ENCODE measurements at regions not wholly inside any gene's neighbourhood (a gene's known extent, or its start where the extent isn't known, plus 50 kb on each side); places are given as distances from the start of the nearest gene placed in this dataset.

- no peak overlapping the region for H3K9ac ChIP-seq (ENCODE audit: low read depth, low read length, poor library complexity, severe bottlenecking)
- H3K4me3 ChIP-seq (ENCODE audit: low read length, poor library complexity, severe bottlenecking): no peak overlapping the region
- no peak for TF ChIP-seq EZH2phosphoT487 (IDR thresholded peaks at IDR 0.05; ENCODE audit: borderline replicate concordance)
- no peak for TF ChIP-seq CTCF (conservative IDR thresholded peaks at IDR 0.05; ENCODE audit: low read length)
- no peaks in the 10 kb centered on the region for H4K20me1 ChIP-seq (ENCODE audit: insufficient read depth, low read length, poor library complexity, severe bottlenecking)
- no peaks in the 10 kb centered on the region for H3F3A ChIP-seq (ENCODE audit: low read depth)
- no peaks in the 10 kb centered on the region for H3K27me3 ChIP-seq (ENCODE audit: insufficient read depth, low read length, poor library complexity, severe bottlenecking)
- H3K79me2 ChIP-seq (ENCODE audit: insufficient read depth, low read length): no peaks in the 10 kb centered on the region
- H3K36me3 ChIP-seq (ENCODE audit: insufficient read depth, low read length): no peaks in the 10 kb centered on the region
- H2AFZ ChIP-seq (ENCODE audit: low read length): no peak overlapping the region
- H3K4me1 ChIP-seq (ENCODE audit: insufficient read depth, low read length, poor library complexity, severe bottlenecking): no peaks in the 10 kb centered on the region
- H3K9me3 ChIP-seq (ENCODE audit: insufficient read depth, low read depth, low read length): no peaks in the 10 kb centered on the region
- no peak overlapping the region for H3K4me2 ChIP-seq (ENCODE audit: low read depth, low read length, poor library complexity, severe bottlenecking)
- H3K9me2 ChIP-seq (replicated peaks; ENCODE audit: low read depth, low read length): no peaks in the 10 kb centered on the region
These were observed 175.7 kb downstream of the ALDH8A1 start for GRCh38 chr6:134774201-134774638.

GRCh38 chr6:134772671-134773360 lies 177.1 kb downstream of the ALDH8A1 start:
- no peaks in the 10 kb centered on the region for H3K36me3 ChIP-seq (ENCODE audit: insufficient read depth, low read length)
- H3K4me1 ChIP-seq (ENCODE audit: insufficient read depth, low read length, poor library complexity, severe bottlenecking): no peaks in the 10 kb centered on the region
- no peaks in the 10 kb centered on the region for H3K79me2 ChIP-seq (ENCODE audit: insufficient read depth, low read length)
- no peak overlapping the region for H2AFZ ChIP-seq (ENCODE audit: low read length)
- H3K4me2 ChIP-seq (ENCODE audit: low read depth, low read length, poor library complexity, severe bottlenecking): no peak overlapping the region
- no peaks in the 10 kb centered on the region for H3K9me3 ChIP-seq (ENCODE audit: insufficient read depth, low read depth, low read length)
- TF ChIP-seq CTCF (conservative IDR thresholded peaks at IDR 0.05; ENCODE audit: low read length) (no peak), EZH2phosphoT487 (IDR thresholded peaks at IDR 0.05; ENCODE audit: borderline replicate concordance) (no peak)
- H3K4me3 ChIP-seq (ENCODE audit: low read length, poor library complexity, severe bottlenecking): no peak overlapping the region
- H4K20me1 ChIP-seq (ENCODE audit: insufficient read depth, low read length, poor library complexity, severe bottlenecking): no peaks in the 10 kb centered on the region
- H3K9me2 ChIP-seq (replicated peaks; ENCODE audit: low read depth, low read length): no peaks in the 10 kb centered on the region
- no peak overlapping the region for H3K9ac ChIP-seq (ENCODE audit: low read depth, low read length, poor library complexity, severe bottlenecking)
- no peaks in the 10 kb centered on the region for H3K27me3 ChIP-seq (ENCODE audit: insufficient read depth, low read length, poor library complexity, severe bottlenecking)
- H3F3A ChIP-seq (ENCODE audit: low read depth): no peaks in the 10 kb centered on the region

- H3K4me3 ChIP-seq (ENCODE audit: low read length, poor library complexity, severe bottlenecking): no peak overlapping the region
- H3K9me2 ChIP-seq (replicated peaks; ENCODE audit: low read depth, low read length): no peaks in the 10 kb centered on the region
- H2AFZ ChIP-seq (ENCODE audit: low read length): no peak overlapping the region
- H3K27me3 ChIP-seq (ENCODE audit: insufficient read depth, low read length, poor library complexity, severe bottlenecking): no peaks in the 10 kb centered on the region
- H3K9ac ChIP-seq (ENCODE audit: low read depth, low read length, poor library complexity, severe bottlenecking): no peak overlapping the region
- no peaks in the 10 kb centered on the region for H3K36me3 ChIP-seq (ENCODE audit: insufficient read depth, low read length)
- no peaks in the 10 kb centered on the region for H3F3A ChIP-seq (ENCODE audit: low read depth)
- no peak overlapping the region for H3K4me2 ChIP-seq (ENCODE audit: low read depth, low read length, poor library complexity, severe bottlenecking)
- TF ChIP-seq CTCF (conservative IDR thresholded peaks at IDR 0.05; ENCODE audit: low read length) (no peak), EZH2phosphoT487 (IDR thresholded peaks at IDR 0.05; ENCODE audit: borderline replicate concordance) (no peak)
- no peaks in the 10 kb centered on the region for H3K4me1 ChIP-seq (ENCODE audit: insufficient read depth, low read length, poor library complexity, severe bottlenecking)
- H4K20me1 ChIP-seq (ENCODE audit: insufficient read depth, low read length, poor library complexity, severe bottlenecking): no peaks in the 10 kb centered on the region
- no peaks in the 10 kb centered on the region for H3K79me2 ChIP-seq (ENCODE audit: insufficient read depth, low read length)
- no peaks in the 10 kb centered on the region; the same call in 1 of the 2 replicates for H3K9me3 ChIP-seq (ENCODE audit: insufficient read depth, low read depth, low read length)
These were observed 181.0 kb downstream of the ALDH8A1 start for GRCh38 chr6:134768931-134769330.

Data from Loucy (cell line).